Stimulated activated effector memory CD8-positive, alpha-beta T cell treated with anti-CD3 and anti-CD28 coated beads, Interleukin-12 subunit alpha, Interleukin-12 subunit beta, amount 100 ng/mL, for 72 hours (primary cell): ENCODE measurements at regions not wholly inside any gene's neighbourhood (a gene's known extent, or its start where the extent isn't known, plus 50 kb on each side); places are given as distances from the start of the nearest gene placed in this dataset.
"Not testable (repeated sequence)": the region's sequence is repeated elsewhere in the genome, so short reads cannot be mapped to it uniquely, and the experiment has no call there.

Experiments used
- ATAC-seq: fragments of 150-1000 bp; cut with Tn5 transposase; 2 replicates; pipeline ENCODE4 v1.10.0; 2021
- DNase-seq, 2 donors: peaks; one replicate each; pipeline ENCODE4 v3.0.0; 2021 to 2022; ENCODE audit warnings: low spot score in 2 of 2
- H3K27ac Mint-ChIP-seq: one replicate; pipeline ENCODE4 v1.8.0; 2022; ENCODE audit warnings: mild to moderate bottlenecking, mixed read lengths
- H3K36me3 Mint-ChIP-seq: one replicate; pipeline ENCODE4 v1.8.0; 2022; ENCODE audit warnings: mild to moderate bottlenecking, mixed read lengths
- H3K4me1 Mint-ChIP-seq: one replicate; pipeline ENCODE4 v1.8.0; 2022; ENCODE audit warnings: mixed read lengths
- H3K4me3 Mint-ChIP-seq: one replicate; pipeline ENCODE4 v1.8.0; 2022; ENCODE audit warnings: mild to moderate bottlenecking, mixed read lengths
- H3K9me3 Mint-ChIP-seq: one replicate; pipeline ENCODE4 v1.8.0; 2022; ENCODE audit warnings: mixed read lengths

DNA sequence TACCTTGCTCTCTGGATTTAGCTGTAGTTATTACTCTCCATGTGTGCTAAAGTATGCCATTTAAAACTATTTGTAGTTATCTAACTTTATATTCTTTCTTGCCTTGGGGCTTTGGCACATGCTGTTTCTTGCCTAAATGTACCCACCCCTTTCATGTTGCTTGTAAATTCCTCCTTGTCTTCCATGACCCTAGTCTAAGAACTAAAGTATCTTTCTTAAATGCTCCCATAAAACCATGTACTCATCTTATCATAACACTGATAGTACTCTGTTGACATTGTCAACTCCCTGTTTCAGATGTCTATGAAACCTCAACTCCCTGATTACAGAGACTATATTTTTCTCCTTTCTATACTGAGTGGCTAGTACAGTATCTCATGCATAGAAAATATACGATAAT is 564.9 kb upstream of the IRAK1BP1 start:
- no peak for DNase-seq
- no peak overlapping the region for H3K4me3 Mint-ChIP-seq
- no peaks in the 10 kb centered on the region for H3K36me3 Mint-ChIP-seq
- no peaks in the 10 kb centered on the region for H3K9me3 Mint-ChIP-seq
- H3K27ac Mint-ChIP-seq: no peak overlapping the region
- no peaks in the 10 kb centered on the region for H3K4me1 Mint-ChIP-seq
- ATAC-seq: no peak

DNA sequence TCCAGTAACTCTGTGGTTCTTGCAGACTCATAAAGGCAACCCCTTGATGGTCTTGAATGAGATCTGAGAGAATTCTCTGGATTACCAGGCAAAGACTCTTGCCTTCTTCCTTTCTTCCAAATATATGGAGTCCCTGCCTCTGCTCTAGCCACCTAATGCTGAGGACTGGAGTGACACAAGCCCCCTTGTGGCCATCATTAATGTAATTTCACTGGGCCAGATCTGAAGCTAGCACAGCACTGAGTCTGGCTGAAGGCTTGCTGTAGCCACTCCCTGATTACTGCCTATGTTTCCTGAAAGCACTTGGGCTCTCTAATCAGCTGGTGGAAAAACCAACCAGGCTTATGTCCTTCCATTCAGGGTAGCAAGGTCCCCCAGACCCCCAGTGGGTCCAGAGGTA is 559.3 kb upstream of the IRAK1BP1 start:
- DNase-seq (no peak), ATAC-seq (no peak)
- no peak overlapping the region for H3K27ac Mint-ChIP-seq
- H3K9me3 Mint-ChIP-seq: peaks cover 11% of the 10 kb centered on the region
- H3K4me1 Mint-ChIP-seq: no peaks in the 10 kb centered on the region
- H3K36me3 Mint-ChIP-seq: no peaks in the 10 kb centered on the region
- H3K4me3 Mint-ChIP-seq: no peak overlapping the region

GRCh38 chr6:78322068-78322845 is 545.1 kb upstream of the IRAK1BP1 start:
- DNase-seq: no peak
- ATAC-seq: no peak
- H3K27ac Mint-ChIP-seq: no peak overlapping the region
- no peak overlapping the region for H3K4me3 Mint-ChIP-seq
- H3K4me1 Mint-ChIP-seq: no peaks in the 10 kb centered on the region
- no peaks in the 10 kb centered on the region for H3K36me3 Mint-ChIP-seq
- peaks cover 10% of the 10 kb centered on the region for H3K9me3 Mint-ChIP-seq

DNA sequence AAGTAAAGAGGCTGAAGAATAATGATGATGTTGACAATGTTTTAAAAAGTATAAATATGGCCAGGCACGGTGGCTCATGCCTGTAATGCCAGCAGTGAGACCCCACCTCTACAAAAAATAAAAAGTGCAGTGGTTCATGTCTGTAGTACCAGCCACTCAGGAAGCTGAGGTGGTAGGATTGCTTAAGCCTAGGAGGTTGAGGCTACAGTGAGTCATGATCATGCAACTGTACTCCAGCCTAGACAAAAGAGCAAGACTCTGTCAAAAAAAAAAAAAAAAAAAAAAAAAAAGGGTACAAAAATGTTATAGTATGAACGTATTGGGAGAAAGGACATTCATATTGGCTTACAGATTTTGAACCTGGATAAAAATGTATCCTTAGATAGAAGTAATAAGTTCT is 543.1 kb upstream of the IRAK1BP1 start:
- Mint-ChIP-seq H3K9me3 (peaks cover 12% of the 10 kb centered on the region), H3K36me3 (no peaks in the 10 kb centered on the region), H3K27ac (no peak overlapping the region), H3K4me3 (no peak overlapping the region), H3K4me1 (no peaks in the 10 kb centered on the region)
- DNase-seq: no peak
- ATAC-seq: no peak

DNA sequence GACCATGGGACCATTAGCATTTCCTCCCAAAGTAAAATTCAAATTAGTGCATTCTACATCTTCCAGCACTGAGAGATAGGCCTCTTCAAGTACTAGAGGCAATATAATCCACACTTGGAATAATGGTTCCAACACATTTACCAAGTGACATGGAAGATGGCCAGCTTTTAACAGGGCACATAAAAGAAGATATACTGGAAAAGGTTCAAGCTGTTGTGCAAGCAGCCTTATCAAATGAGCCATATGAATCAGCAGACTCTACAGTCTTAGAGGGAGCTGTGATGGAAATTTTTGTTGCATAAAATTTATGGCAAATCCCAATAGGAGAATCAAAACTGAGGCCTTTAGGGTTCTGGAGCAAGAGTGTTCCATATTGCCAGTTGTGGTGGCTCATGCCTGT is 526.6 kb upstream of the IRAK1BP1 start:
- no peak for ATAC-seq
- Mint-ChIP-seq H3K36me3 (no peaks in the 10 kb centered on the region), H3K9me3 (peaks cover 11% of the 10 kb centered on the region)

GRCh38 chr6:78345882-78346281 is 521.5 kb upstream of the IRAK1BP1 start:
- DNase-seq (no peak), ATAC-seq (no peak)
- Mint-ChIP-seq H3K27ac (no peak overlapping the region), H3K36me3 (no peaks in the 10 kb centered on the region), H3K9me3 (peaks cover 14% of the 10 kb centered on the region), H3K4me1 (no peaks in the 10 kb centered on the region), H3K4me3 (no peak overlapping the region)

More for the DNA sequence above, 526.6 kb upstream of the IRAK1BP1 start:
- DNase-seq: no peak
- H3K4me1 Mint-ChIP-seq: no peaks in the 10 kb centered on the region
- H3K4me3 Mint-ChIP-seq: no peak overlapping the region
- H3K27ac Mint-ChIP-seq: no peak overlapping the region

DNA sequence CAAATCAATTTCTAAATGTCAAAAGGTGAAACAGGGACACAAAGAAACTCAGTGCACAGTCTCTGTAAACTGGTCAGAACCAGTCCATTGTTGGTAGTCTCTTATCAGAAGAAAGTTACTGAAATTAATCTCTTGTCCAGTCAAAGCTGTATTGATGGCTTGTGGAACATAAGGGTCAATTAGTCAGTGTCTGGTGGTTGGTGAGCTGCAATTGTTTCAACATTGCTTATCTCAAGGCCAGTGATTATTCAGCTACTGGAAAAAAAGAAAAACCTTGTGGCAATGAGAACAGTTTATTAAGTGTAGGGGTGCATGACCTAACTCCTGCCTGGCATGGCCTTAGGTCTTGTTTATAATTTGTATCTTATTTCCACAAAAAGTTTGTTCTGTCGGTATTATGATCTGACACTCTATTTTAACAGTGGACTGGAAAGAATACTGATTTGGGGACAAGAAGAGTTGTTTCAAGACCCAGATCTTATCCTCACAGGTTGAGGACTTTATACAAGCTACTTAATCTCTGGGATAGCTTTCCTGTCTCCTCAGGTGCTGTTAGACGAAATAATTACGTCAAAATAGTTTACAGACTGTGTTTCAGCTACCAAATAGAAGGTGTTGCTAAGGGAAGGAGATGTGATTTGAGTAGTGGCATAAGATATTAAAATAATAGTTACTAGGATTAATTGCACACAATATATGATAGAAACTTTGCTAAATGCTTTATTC is 520.0 kb upstream of the IRAK1BP1 start:
- ATAC-seq (no peak), DNase-seq (no peak)
- H3K4me3 Mint-ChIP-seq: no peak overlapping the region
- H3K9me3 Mint-ChIP-seq: peaks cover 13% of the 10 kb centered on the region
- H3K36me3 Mint-ChIP-seq: no peaks in the 10 kb centered on the region
- H3K27ac Mint-ChIP-seq: no peak overlapping the region
- H3K4me1 Mint-ChIP-seq: no peaks in the 10 kb centered on the region

DNA sequence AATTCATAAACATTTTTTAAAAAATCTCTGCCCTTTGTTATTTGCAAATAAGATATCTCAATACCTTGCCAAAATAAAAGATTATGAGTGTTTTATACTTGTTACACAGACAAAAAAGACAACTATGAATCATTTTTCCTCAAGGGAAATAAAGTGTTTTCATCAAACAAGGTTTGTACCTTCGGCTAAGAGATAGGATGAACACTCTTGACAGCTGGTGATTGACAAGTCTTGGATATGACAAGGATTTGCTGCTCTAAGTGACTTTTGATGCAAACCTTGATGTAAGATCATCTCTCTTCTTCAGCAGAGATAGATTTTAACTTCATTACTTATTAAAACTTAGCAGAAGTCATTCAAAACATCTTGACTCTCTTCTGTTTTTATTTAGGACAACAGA is 514.3 kb upstream of the IRAK1BP1 start:
- no peak for ATAC-seq

GRCh38 chr6:78363688-78364087 is 503.7 kb upstream of the IRAK1BP1 start:
- DNase-seq (no peak), ATAC-seq (no peak)
- Mint-ChIP-seq H3K36me3 (no peaks in the 10 kb centered on the region), H3K9me3 (peaks cover 5% of the 10 kb centered on the region), H3K4me3 (no peak overlapping the region), H3K27ac (no peak overlapping the region), H3K4me1 (no peaks in the 10 kb centered on the region)

More for the DNA sequence above, 514.3 kb upstream of the IRAK1BP1 start:
- Mint-ChIP-seq H3K9me3 (peaks cover 10% of the 10 kb centered on the region), H3K4me1 (no peaks in the 10 kb centered on the region), H3K27ac (no peak overlapping the region), H3K36me3 (no peaks in the 10 kb centered on the region), H3K4me3 (no peak overlapping the region)
- no peak for DNase-seq

DNA sequence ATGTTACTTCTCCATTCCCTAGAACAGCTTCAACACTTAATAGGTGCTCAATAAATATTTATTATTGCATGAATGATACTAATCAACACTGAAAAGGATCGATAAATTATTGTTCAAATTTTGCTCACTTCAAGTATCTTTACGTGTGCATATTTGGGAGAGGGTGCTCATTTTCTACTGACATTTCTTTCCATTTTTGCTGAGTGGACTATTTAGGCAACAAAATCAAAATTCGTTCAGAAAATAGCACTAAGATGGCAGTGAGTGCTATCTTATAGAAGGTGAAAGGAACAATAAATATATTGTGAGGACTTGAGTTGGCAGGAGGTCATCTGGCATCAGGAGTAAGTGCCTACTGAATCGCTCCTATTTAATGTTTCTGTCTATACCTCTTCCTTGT is 501.9 kb upstream of the IRAK1BP1 start:
- peaks cover 5% of the 10 kb centered on the region for H3K9me3 Mint-ChIP-seq
- H3K4me1 Mint-ChIP-seq: no peaks in the 10 kb centered on the region
- no peak for ATAC-seq
- no peak overlapping the region for H3K27ac Mint-ChIP-seq
- no peak for DNase-seq
- H3K4me3 Mint-ChIP-seq: no peak overlapping the region
- no peaks in the 10 kb centered on the region for H3K36me3 Mint-ChIP-seq

DNA sequence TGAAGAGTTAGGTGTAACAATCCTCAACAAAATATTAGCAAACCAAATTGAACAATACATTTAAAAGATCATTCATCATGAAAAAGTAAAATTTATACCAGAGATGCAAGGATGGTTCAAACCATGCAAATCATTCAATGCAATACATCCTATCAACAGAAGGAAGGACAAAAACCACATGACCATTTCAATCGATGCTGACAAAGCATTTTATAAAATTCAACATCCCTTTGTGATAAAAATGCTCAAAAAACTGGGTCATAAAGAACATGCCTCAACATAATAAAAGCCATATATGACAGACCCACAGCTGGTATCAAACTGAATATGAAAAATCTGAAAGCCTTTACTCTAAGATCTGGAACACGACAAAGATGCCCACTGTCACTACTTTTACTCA is 490.3 kb upstream of the IRAK1BP1 start:
- Mint-ChIP-seq H3K4me3 (no peak overlapping the region), H3K36me3 (no peaks in the 10 kb centered on the region), H3K9me3 (peaks cover 21% of the 10 kb centered on the region), H3K4me1 (no peaks in the 10 kb centered on the region), H3K27ac (no peak overlapping the region)
- ATAC-seq (no peak), DNase-seq (no peak)

GRCh38 chr6:78379982-78380381 is 487.4 kb upstream of the IRAK1BP1 start:
- Mint-ChIP-seq H3K4me3 (no peak overlapping the region), H3K36me3 (no peaks in the 10 kb centered on the region), H3K9me3 (peaks cover 23% of the 10 kb centered on the region), H3K27ac (no peak overlapping the region), H3K4me1 (no peaks in the 10 kb centered on the region)
- DNase-seq (no peak), ATAC-seq (no peak)

DNA sequence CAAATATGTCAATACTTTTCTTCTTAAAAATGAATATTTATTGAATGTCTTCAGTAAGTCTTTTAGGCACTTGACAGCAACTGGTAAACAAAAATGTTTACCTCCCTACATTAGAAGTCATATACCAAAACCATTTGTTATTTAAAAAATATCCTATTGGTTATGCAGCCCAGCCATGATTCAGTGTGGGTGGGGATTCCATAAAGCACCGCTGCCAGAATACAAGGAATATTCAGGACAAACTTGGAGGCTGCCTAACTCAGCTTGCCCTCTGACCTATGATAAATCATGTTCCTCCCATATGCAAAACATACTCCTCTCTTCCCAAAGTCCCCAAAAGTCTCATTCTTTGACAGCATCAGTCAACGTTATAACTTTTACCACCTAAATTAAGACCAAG is 486.8 kb upstream of the IRAK1BP1 start:
- Mint-ChIP-seq H3K4me3 (no peak overlapping the region), H3K27ac (no peak overlapping the region), H3K9me3 (peaks cover 27% of the 10 kb centered on the region), H3K36me3 (no peaks in the 10 kb centered on the region), H3K4me1 (no peaks in the 10 kb centered on the region)
- ATAC-seq: no peak
- DNase-seq: no peak

DNA sequence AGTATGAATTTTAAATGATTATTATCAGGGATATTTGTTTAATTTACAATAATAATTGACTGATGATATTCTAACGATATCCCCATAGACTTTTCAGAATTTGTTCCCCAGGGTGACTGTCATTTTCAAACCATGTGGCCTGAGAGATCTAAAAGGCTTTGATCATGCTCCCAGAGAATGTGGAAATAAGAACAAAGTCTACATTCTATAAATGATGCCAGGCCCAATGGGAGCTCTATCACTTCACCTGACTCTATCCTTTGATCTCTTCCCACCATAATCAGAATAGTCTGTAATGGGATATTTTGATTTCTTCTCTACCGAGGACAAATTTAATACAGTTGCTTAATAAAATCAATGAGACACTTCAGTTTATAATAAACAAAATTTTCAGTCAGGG is 483.4 kb upstream of the IRAK1BP1 start:
- Mint-ChIP-seq H3K9me3 (peaks cover 16% of the 10 kb centered on the region), H3K4me1 (no peaks in the 10 kb centered on the region), H3K27ac (no peak overlapping the region), H3K4me3 (no peak overlapping the region), H3K36me3 (no peaks in the 10 kb centered on the region)
- no peak for DNase-seq
- ATAC-seq: no peak

DNA sequence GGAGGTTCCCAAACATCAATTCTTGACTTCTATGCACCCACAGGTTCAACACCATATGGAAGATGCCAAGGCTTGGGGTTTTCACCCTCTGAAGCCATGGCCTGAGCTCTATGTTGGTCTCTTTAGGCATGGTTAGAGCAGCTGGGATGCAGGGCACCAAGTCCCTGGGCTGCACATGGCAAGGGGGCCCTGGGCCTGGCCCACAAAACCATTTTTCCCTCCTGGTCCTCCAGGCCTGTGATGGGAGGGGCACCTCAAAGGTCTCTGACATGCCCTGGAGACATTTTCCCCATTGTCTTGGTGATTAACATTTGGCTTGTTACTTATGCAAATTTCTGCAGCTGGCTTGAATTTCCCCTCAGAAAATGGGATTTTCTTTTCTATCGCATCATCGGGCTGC is 480.5 kb upstream of the IRAK1BP1 start:
- ATAC-seq, H3K4me1 Mint-ChIP-seq, H3K27ac Mint-ChIP-seq, DNase-seq, H3K4me3 Mint-ChIP-seq, H3K36me3 Mint-ChIP-seq: not testable (repeated sequence)
- peaks cover 28% of the 10 kb centered on the region for H3K9me3 Mint-ChIP-seq

DNA sequence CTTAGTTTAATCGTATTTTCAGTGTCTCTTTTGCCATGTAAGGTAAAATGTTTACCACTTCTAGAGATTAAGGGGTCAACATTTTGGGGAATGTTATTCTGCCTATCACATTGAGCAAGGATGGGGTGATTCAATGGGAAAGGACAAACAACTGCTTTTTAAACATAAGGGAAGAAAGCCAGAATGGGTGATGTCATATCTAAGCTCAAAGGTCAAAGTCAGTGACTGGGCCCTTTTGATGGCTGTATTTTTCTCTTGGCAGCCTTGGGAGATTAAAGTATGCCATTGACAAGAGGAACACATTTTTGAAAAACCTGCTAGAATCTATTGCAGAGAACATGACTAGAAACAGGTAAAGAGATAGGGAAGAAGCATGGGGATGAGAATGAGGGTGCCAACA is 477.3 kb upstream of the IRAK1BP1 start:
- H3K27ac Mint-ChIP-seq: no peak overlapping the region
- no peak overlapping the region for H3K4me3 Mint-ChIP-seq
- H3K36me3 Mint-ChIP-seq: no peaks in the 10 kb centered on the region
- no peak for ATAC-seq
- H3K9me3 Mint-ChIP-seq: peaks cover 18% of the 10 kb centered on the region
- H3K4me1 Mint-ChIP-seq: no peaks in the 10 kb centered on the region
- DNase-seq: no peak
